H1 (cell line): ENCODE measurements at regions not wholly inside any gene's neighbourhood (a gene's known extent, or its start where the extent isn't known, plus 50 kb on each side); places are given as distances from the start of the nearest gene placed in this dataset.

Source experiments
- CTCF ChIA-PET: fragments of 300-600 bp; sonication (Branson Sonifier 250); formaldehyde crosslinking; loops from one replicate; lab custom pipeline; 2021; ENCODE audit not compliant: partially characterized antibody; lab: Charles Lee
- POLR2A ChIA-PET: fragments of 300-600 bp; sonication (Branson Sonifier 250); formaldehyde crosslinking; loops from one replicate; lab custom pipeline; 2021; ENCODE audit warnings: inconsistent platforms; ENCODE audit not compliant: partially characterized antibody; lab: Charles Lee
- DNase-seq, 2 experiments: peaks; one replicate each; pipeline versions ENCODE4 v3.0.0 to v3.0.0-alpha.2; 2010 to 2022; ENCODE audit warnings: low spot score in 2 of 2, low read depth in 1 of 2, mixed read lengths in 1 of 2
- FAIRE-seq: peaks from 2 replicates; lab custom pipeline; 2011; peaks lifted over from hg19 to GRCh38; lab: Jason Lieb, UNC
- H2AFZ ChIP-seq: 2 replicates; pipeline ENCODE4 v1.8.1; 2012; ENCODE audit warnings: low read length, inconsistent platforms
- H2AK5ac ChIP-seq: 2 replicates; pipeline ENCODE4 v1.6.1; 2013; ENCODE audit warnings: low read depth, low read length
- H2BK120ac ChIP-seq: replicated peaks from 2 replicates; pipeline ENCODE3; 2013; ENCODE audit warnings: low read depth, low read length, inconsistent platforms
- H2BK12ac ChIP-seq: 2 replicates; pipeline ENCODE4 v1.6.1; 2013; ENCODE audit warnings: low read depth, low read length
- H2BK15ac ChIP-seq: 2 replicates; pipeline ENCODE4 v1.6.1; 2013; ENCODE audit warnings: low read length
- H2BK20ac ChIP-seq: 2 replicates; pipeline ENCODE4 v1.6.1; 2013; ENCODE audit warnings: low read length
- H2BK5ac ChIP-seq: 2 replicates; pipeline ENCODE4 v1.6.1; 2013; ENCODE audit warnings: low read depth, low read length
- H3K14ac ChIP-seq: 2 replicates; pipeline ENCODE4 v1.6.1; 2013; ENCODE audit warnings: inconsistent platforms; ENCODE audit not compliant: insufficient read length
- H3K18ac ChIP-seq: 2 replicates; pipeline ENCODE4 v1.6.1; 2013; ENCODE audit warnings: low read length; ENCODE audit errors: extremely low read depth
- H3K23ac ChIP-seq: 2 replicates; pipeline ENCODE4 v1.6.1; 2013; ENCODE audit warnings: inconsistent platforms; ENCODE audit not compliant: insufficient read length
- H3K23me2 ChIP-seq: 2 replicates; pipeline ENCODE4 v1.6.1; 2013; ENCODE audit warnings: low read depth, low read length
- H3K27ac ChIP-seq: 2 replicates; pipeline ENCODE4 v1.6.1; 2011; ENCODE audit warnings: low read depth, low read length, inconsistent platforms
- H3K27me3 ChIP-seq, 4 experiments: replicated peaks in 1 of 4; 1 replicate in 1 of 4; 2 replicates in 3 of 4; pipeline versions ENCODE4 v1.6.1 to v1.8.1; 2011 to 2013; ENCODE audit warnings: low read length in 3 of 4, mild to moderate bottlenecking in 3 of 4, inconsistent platforms in 2 of 4, mixed read lengths in 2 of 4, moderate library complexity in 1 of 4; ENCODE audit not compliant: control insufficient read depth in 3 of 4, insufficient read depth in 3 of 4; ENCODE audit errors: extremely low read depth in 1 of 4
- H3K36me3 ChIP-seq, 4 experiments: 2 replicates each; pipeline versions ENCODE4 v1.6.1 to v1.8.1; 2011 to 2013; ENCODE audit warnings: mild to moderate bottlenecking in 4 of 4, low read length in 3 of 4, moderate library complexity in 2 of 4, control low read depth in 1 of 4, inconsistent platforms in 1 of 4; ENCODE audit not compliant: insufficient read depth in 4 of 4, control insufficient read depth in 2 of 4
- H3K4ac ChIP-seq: replicated peaks from 2 replicates; pipeline ENCODE3; 2013; ENCODE audit warnings: low read length, low read depth, mixed read lengths, inconsistent platforms; ENCODE audit not compliant: insufficient read length
- H3K4me1 ChIP-seq, 4 experiments: replicated peaks in 1 of 4; 1 replicate in 1 of 4; 2 replicates in 3 of 4; pipeline versions ENCODE4 v1.6.1 to v1.8.1; 2011 to 2013; ENCODE audit warnings: low read length in 3 of 4, inconsistent platforms in 2 of 4, mixed read lengths in 1 of 4; ENCODE audit not compliant: insufficient read depth in 4 of 4, control insufficient read depth in 3 of 4
- H3K4me2 ChIP-seq, 2 experiments: 2 replicates each; pipeline versions ENCODE4 v1.6.1 to v1.8.1; 2011 to 2013; ENCODE audit warnings: low read depth in 2 of 2, low read length in 2 of 2, control low read depth in 1 of 2, inconsistent platforms in 1 of 2, mild to moderate bottlenecking in 1 of 2; ENCODE audit not compliant: insufficient read depth in 1 of 2
- H3K4me3 ChIP-seq, 4 experiments: fragments of 200-600, 300-600 bp in 1 of 4; sonication (generic), shearing (Covaris generic), sonication (Bioruptor Twin) in 1 of 4; 2 replicates each; pipeline versions ENCODE4 v1.5.1 to v1.8.1; 2011 to 2016; ENCODE audit warnings: low read length in 4 of 4, low read depth in 3 of 4, control low read depth in 2 of 4, inconsistent platforms in 2 of 4, mild to moderate bottlenecking in 2 of 4, mixed read lengths in 1 of 4, moderate library complexity in 1 of 4; ENCODE audit not compliant: insufficient read depth in 2 of 4; ENCODE audit errors: extremely low read depth in 1 of 4
- H3K56ac ChIP-seq: replicated peaks from 2 replicates; pipeline ENCODE3; 2013; ENCODE audit warnings: low read depth, mild to moderate bottlenecking, mixed read lengths, low read length, inconsistent platforms; ENCODE audit not compliant: insufficient read length
- H3K79me1 ChIP-seq: 2 replicates; pipeline ENCODE4 v1.6.1; 2013; ENCODE audit warnings: low read depth, low read length, control low read depth
- H3K79me2 ChIP-seq, 2 experiments: 2 replicates each; pipeline versions ENCODE4 v1.6.1 to v1.8.1; 2012 to 2013; ENCODE audit warnings: low read length in 2 of 2, mild to moderate bottlenecking in 2 of 2, inconsistent platforms in 1 of 2; ENCODE audit not compliant: insufficient read depth in 2 of 2, control insufficient read depth in 1 of 2
- H3K9ac ChIP-seq, 4 experiments: replicated peaks in 1 of 4; 1 replicate in 1 of 4; 2 replicates in 3 of 4; pipeline versions ENCODE4 v1.6.1 to v1.8.1; 2011 to 2013; ENCODE audit warnings: low read depth in 3 of 4, low read length in 3 of 4, control low read depth in 2 of 4, mild to moderate bottlenecking in 2 of 4, moderate library complexity in 2 of 4, inconsistent platforms in 1 of 4; ENCODE audit errors: extremely low read depth in 1 of 4
- H3K9me3 ChIP-seq, 2 experiments: 2 replicates each; pipeline versions ENCODE4 v1.6.1 to v1.8.1; 2012 to 2013; ENCODE audit warnings: mild to moderate bottlenecking in 2 of 2, moderate library complexity in 2 of 2, control low read depth in 1 of 2, inconsistent platforms in 1 of 2, low read depth in 1 of 2, low read length in 1 of 2, mixed read lengths in 1 of 2; ENCODE audit not compliant: insufficient read depth in 2 of 2
- H4K20me1 ChIP-seq, 2 experiments: replicated peaks in 1 of 2; 2 replicates each; pipeline versions ENCODE3 to v1.8.1; 2011 to 2013; ENCODE audit warnings: inconsistent platforms in 2 of 2, low read length in 2 of 2, mild to moderate bottlenecking in 1 of 2; ENCODE audit not compliant: insufficient read depth in 2 of 2, control insufficient read depth in 1 of 2
- H4K5ac ChIP-seq: 2 replicates; pipeline ENCODE4 v1.6.1; 2013; ENCODE audit warnings: low read length, low read depth, mixed read lengths, inconsistent platforms; ENCODE audit not compliant: insufficient read length
- H4K8ac ChIP-seq: 2 replicates; pipeline ENCODE4 v1.8.0; 2013; ENCODE audit warnings: mild to moderate bottlenecking, moderate library complexity, low read length, inconsistent platforms; ENCODE audit not compliant: insufficient read depth; ENCODE audit errors: extremely low read depth
- H4K91ac ChIP-seq: replicated peaks from 2 replicates; pipeline ENCODE3; 2013; ENCODE audit warnings: low read length, mixed read lengths, inconsistent platforms; ENCODE audit not compliant: insufficient read length
- CHD7 ChIP-seq: fragments of 300-600 bp; sonication (generic); IDR thresholded peaks from 2 replicates; pipeline ENCODE4 v1.7.1; 2012; ENCODE audit warnings: low read length, moderate library complexity, mild to moderate bottlenecking, inconsistent platforms; ENCODE audit not compliant: insufficient replicate concordance
- WGBS, 2 experiments: shearing (Covaris generic) in 1 of 2; methylation state at CpG; one replicate each; pipeline versions ENCODE4 v1.1.6 to v1.1.7; 2013 to 2015; ENCODE audit warnings: low lambda C conversion rate in 2 of 2, mixed read lengths in 2 of 2, inconsistent platforms in 1 of 2, low coverage in 1 of 2, missing lambda C conversion rate in 1 of 2; ENCODE audit not compliant: insufficient replicate concordance in 2 of 2, insufficient coverage in 1 of 2, insufficient read length in 1 of 2; ENCODE audit errors: extremely low coverage in 1 of 2, missing lambda C conversion rate in 1 of 2; 5-methylcytosine and 5-hydroxymethylcytosine counted together

- ChIA-PET POLR2A (no interaction called here), CTCF (interaction anchor here (0.6 kb wide), 1 partner anchor 621 kb away, joined by 3 read pairs; no protein-coding TSS in a partner anchor)
- Histone ChIP-seq H3K27me3 (no peaks in the 10 kb centered on the region), H4K20me1 (no peaks in the 10 kb centered on the region), H3K23me2 (no peaks in the 10 kb centered on the region), H2BK5ac (no peak overlapping the region), H3K27ac (no peak overlapping the region), H3K9ac (no peak overlapping the region), H3K14ac (no peak overlapping the region), H2AK5ac (no peak overlapping the region), H2AFZ (no peak overlapping the region), H3K4me1 (no peaks in the 10 kb centered on the region), H2BK20ac (no peak overlapping the region), H2BK12ac (no peak overlapping the region), H3K79me2 (no peaks in the 10 kb centered on the region), H4K8ac (no peak overlapping the region), H3K4me3 (no peak overlapping the region), H3K4ac (no peak overlapping the region), H3K4me2 (no peak overlapping the region), H2BK15ac (no peak overlapping the region), H3K36me3 (no peaks in the 10 kb centered on the region), H3K23ac (no peak overlapping the region), H2BK120ac (no peak overlapping the region), H4K5ac (no peak overlapping the region), H4K91ac (no peak overlapping the region), H3K56ac (no peak overlapping the region), H3K79me1 (no peaks in the 10 kb centered on the region), H3K18ac (no peak overlapping the region), H3K9me3 (peaks cover 0 to 5% of the 10 kb centered on the region in 2 experiments; a peak in 3 of 4 replicates)
- FAIRE-seq (no peak), DNase-seq (no peak)
- WGBS, 2 experiments = 93% methylated on average over 3 of the region's 3 CpGs; no CpG with 5 or more reads in 1 of the 2 experiments
- no peak for TF ChIP-seq CHD7
These were observed 61.2 kb upstream of the EGFLAM start for GRCh38 chr5:38197118-38197517.
